Stimulated activated CD8-positive, alpha-beta memory T cell treated with anti-CD3 and anti-CD28 coated beads, Interleukin-7, amount 100 ng/mL, for 4 hours (primary cell): ENCODE measurements at regions not wholly inside any gene's neighbourhood (a gene's known extent, or its start where the extent isn't known, plus 50 kb on each side); places are given as distances from the start of the nearest gene placed in this dataset.

Experiments used
- DNase-seq, 2 donors: peaks; one replicate each; pipeline ENCODE4 v3.0.0-alpha.2; 2020; ENCODE audit warnings: low read depth in 2 of 2

DNA sequence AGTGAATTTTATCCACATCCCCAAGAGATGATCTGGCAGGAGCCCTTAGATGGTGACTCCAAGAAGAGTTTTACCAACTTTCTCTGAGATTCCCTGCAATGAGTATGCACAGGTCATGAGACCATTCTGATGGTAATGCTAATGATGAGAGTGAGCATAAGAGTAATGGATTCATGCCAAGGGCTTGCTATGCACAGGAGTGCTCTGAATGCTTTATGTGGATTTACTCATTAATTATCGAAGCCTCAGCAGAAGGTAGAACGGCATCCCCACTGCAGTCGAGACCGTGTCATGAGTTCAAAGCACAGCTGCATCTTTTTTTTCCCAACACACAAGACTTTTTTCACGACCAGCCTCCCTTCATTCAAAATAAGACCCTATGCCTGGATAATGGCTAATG lies 355.0 kb downstream of the RAB28 start:
- DNase-seq: no peak

DNA sequence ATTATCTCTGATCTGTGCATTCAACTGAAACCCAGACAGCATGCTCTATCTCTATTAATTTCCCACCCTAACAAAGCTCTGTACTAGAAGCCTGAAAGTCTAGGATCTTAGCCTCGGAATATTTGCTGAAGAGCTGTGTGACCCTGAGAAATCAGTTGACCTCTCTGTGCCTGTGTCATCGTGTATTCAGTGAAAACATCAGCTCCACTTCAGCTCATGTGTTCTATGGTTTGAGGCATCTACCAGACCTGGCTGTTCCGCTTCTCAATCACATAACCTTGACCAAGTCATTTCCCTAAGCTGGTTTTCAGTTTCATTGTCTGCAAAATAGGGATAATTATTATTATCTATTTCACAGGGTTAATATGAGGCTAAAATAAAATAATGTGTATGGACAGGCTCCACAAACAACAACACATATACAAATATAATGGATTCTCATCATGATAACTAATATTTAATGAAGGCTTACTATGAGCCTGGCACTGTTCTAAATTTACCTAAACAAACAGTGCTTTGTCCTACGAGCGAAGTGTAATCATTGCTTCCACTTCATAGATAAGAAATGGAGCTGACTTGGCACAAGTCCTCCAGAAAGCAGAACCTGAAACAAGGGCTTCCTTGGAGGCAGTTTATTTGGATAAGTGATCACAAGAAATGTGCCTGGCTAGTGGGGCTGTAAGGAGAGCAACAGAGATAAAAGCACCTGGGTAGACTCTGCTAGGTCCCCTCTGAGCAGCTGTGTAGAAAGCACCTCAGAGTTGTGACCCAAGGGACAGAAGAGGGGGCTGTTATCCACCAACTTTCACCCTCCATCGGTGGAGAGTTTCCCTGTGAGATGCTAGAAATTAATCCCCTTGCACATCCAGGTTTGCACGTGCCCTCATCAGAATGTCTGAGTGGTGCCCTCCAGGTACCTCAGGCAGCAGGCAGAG lies 356.9 kb downstream of the RAB28 start:
- DNase-seq: no peak

DNA sequence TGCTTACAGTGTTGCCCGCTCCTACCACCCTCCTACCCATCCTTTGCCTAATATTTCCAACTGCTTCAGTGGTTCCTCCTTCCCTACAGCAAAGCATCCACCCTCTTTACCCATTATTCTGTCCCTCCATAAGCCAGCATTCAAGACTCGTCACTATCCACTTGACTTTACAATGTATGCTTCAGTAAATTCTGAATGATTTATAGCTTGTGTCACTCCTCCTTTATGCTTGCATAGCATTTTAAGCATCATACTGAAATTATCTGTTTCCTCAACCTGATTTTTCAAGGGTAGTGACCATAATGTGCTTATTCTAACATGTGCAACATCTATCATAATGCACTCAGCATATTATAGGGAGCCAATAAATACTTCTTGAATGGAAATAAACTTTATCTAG lies 365.5 kb downstream of the RAB28 start:
- DNase-seq: no peak

DNA sequence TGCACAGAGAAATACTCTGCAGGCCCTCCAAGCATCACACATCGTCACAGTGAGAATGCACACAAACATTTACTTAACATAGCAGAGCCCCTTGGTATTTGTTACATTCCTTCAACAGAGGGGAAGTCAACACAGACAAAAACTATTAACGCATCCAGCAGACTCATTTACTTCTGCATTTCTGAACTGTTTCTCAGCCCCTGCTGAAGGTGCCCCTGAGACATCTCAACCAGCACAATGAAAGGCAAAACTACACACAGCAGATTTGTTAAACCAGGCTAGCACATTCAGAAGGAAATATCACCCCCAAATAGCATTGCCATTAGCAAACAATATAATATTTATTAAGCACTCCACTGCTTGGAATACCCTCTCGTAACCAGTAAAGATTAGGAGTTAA lies 367.0 kb downstream of the RAB28 start:
- DNase-seq: no peak

DNA sequence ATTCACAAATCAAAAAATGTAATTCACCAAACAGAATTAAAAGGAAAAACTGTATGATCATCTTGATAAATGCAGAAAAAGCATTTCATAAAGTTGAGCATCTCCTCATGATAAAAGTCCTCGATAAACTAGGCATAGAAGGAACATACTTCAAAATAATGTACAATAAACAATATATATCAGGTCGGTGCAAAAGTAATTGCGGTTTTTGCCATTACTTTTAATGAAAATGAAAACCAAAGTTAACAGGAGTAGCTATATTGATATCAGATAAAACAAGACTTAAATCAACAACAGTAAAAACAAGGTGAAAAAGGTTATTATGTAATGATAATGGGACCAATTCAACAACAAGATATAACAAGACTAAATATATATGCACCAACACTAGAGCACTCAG lies 372.1 kb downstream of the RAB28 start:
- DNase-seq: no peak

DNA sequence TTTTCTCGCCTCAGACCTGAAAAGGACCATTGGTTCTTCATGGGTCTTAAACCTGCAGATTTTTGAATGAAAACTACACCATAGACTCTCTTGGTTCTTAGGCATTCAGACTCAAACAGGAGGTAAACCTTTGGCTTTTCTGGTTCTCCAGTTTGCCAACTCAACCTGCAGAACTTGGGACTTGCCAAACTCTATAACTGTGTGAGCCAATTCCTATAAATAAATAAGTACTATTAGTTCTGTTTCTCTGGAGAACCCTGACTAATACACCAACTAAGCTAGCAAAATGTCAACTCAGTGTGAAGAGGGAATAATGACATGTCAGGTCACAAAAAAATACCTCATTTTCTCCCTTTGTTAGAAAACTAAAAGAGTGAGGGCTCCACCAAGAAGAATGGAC lies 374.6 kb downstream of the RAB28 start:
- no peak for DNase-seq

DNA sequence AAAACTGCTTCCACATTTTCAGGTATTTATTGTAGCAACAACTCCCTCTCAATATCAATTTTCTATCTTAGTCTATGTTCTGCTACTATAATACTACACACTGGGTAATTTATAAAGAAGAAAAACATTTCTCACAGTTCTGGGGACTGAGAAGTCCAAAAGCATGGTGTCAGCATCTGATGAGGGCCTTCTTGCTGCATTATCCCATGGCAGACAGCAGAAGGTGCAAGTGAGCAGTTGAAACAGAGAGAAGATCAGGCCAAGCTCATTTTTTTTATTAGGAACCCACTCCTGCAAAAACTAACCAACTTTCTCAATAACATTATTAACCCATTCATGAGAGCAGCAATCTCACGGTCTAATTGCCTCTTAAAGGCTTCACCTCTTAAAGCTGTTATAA lies 376.0 kb downstream of the RAB28 start:
- DNase-seq: no peak

DNA sequence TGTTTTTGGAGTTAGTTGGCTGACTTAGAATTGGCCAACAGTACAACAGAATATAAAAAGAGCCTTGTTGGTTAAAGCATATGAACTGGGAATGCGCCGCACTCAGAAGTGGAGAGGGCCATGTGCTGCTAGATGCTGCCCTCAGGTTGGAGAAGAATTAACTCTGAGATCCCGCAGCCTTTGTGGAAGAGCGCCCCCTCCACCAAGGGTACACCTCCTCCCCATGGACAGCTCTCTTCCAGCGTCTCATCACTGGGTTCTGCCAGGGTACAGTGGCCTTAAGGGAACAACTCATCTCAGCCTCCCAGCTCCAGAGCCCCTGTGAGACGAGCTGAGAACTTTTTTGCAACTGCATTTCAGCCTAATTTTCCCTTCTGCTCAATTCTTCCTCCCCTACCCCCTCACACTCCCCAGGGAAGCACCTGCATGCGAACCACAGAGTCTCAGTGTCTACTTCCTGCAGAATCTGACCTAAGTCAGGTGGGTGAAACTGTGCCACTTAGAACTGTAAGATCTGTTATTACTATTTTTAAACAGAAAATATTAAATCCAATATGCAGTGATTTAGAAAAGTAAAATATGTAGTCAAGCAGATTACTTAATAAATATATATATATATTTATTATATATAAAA lies 380.6 kb downstream of the RAB28 start:
- no peak for DNase-seq

DNA sequence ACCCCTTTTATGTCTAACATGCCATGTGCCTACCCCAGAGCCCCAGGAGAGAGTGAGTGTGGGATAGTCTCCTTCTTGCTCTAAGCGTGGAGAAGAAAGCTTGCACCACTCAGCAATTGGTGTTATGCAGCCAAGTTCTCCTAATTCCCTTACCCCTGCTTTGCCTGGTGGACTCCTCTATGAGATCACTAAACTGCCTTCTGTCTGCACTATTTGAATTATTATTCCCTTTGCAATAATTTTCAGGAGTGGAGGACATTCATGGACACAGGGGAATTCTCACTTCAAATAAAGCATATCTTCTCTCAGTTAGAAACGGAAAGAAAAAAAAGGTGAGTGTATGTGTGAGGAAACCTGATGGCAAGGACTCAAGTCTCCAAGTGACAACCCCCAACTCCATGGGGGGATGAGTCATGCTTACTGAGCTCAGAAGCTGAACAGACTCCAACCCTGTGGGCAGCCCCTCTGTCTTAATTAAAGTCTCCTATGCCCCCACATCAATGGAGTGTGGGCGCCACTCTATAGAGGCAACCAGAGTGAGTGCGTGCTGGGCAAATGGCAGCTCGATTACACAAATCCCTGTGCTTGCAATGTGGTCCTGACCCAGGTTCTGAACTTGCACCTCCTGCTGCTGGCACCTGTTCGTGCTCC lies 381.9 kb downstream of the RAB28 start:
- no peak for DNase-seq

DNA sequence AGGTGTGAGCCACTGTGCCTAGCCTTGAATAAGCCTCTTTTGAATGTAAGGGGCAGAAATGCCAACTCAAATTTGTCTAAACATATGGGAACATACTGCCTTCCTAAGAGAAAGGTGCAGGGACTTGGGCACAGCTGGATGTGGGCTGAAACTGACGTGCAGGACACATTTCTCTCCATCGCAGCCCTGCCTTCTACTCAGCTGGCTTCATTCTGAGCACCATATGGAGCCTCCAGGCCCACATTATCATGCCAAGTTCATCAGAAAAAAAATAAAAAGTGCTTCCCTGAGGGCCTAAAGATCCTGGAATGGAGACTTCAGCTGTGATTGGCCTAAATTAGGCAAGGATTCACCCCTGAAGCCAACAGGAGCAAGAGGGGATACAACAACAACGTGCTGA lies 386.2 kb downstream of the RAB28 start:
- DNase-seq: no peak

DNA sequence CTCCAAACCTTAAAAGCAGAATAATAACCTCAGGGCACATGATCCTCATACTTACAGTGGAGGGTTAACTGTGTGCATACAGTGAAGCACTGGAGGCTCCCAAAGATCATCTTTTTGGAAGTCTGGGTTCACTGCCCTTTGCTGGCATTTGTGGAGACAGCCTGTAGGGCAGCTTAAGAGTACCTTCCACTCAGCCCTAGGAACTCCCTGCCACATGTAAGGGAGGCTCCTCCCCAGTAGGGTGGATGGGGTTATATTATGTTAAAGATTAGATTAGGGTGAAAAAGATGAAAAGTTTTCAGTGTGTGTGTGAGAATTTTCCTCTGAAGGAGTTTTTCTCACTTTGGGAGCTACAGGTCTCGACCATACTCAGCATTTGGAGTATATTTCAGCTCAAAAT lies 388.4 kb downstream of the RAB28 start:
- no peak for DNase-seq

DNA sequence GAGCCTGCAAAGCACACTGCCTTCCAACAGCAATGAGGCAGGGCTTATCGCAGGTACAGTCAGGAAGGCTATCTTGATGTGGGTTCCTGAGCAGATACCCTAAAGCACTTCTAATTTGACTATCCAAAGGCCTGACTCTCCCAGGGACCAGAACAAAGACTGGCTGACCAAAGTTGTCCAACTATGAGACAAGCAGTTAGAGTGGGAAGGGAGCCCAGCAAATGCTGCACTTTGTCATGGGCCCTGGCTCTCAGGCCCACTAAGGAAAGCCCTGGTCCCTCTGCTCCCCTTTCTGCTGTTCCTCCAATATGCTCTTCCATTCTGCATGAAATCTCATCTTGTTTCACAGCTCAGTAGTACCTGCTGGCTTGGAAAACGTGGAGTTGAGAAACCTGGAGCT lies 391.0 kb downstream of the RAB28 start:
- DNase-seq: no peak

DNA sequence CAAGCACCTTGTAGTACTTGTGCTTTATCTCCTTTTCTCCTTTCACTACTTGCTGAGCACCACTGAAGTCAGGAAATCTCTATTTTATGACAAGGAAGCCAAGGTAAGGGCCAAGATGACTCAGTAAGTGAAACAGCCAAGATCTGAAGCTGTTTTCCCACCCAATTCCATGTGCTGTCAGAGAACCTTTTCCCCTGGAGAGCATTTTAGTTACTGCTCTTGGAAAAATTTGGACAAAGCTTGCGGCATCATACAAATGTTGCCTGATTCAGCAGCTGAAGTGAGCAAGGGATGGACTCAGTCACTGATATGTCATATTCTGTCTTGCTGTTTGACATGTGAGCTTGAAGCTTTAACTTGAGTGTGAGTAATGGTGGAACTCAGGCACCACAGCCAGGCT lies 391.4 kb downstream of the RAB28 start:
- no peak for DNase-seq

DNA sequence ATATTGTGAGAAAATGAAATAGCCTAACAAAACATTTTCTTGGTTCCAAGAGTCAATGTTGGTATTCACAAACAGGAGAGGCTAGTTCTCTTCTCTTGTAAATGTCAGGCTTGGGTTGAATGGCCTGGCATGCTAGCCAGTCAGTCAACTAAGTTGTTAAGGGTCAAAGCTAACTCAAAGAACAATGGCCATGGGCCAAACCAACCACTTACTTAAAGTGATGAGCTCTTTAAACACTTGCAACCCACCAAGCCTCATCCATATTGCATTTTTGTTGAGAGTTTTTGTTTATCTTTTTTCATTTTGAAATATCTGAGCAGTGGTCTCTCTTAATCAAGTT lies 394.5 kb downstream of the RAB28 start:
- no peak for DNase-seq

DNA sequence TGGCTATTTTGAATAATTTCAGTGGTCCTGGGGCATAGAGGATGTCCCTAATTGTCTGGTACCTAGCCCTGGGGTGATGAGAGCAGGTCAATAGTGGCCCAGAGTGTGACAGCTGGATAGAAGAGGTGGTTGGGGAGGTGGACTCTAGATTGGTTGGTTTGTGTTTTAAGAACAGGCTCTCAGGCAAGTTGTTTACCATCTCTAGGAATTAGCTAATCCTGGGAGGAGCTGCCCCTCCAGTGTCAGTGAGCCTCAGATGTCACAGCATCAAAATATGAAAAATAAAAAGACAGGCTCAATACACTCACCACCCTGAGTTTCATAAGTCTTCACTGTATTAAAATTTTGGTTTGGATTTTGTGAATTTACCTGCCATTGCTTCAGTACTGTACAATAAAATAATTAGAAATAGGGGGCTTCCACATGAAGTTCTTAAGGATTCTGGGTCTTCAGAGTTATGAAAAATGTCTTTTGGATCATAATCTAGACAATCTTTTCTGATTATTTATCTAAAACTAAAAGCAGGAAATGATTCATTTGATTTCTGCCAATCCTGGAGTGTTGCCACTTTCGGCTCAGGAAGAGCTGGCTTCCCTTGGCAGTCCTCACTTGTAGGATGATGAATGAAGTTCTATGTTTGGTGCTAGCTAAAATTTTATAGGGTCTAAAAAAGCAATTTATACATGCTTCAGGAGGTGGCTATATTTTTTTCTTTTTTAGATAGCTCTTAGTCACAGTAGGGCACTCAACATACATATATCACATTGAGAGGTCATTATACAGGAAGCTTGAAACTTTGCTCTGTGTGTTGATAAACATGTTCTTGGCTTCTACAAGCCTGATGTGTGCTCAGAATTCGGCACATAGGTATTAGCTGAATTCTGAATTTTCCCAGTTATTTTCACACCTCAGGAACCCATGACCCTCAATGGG lies 395.1 kb downstream of the RAB28 start:
- DNase-seq: no peak

DNA sequence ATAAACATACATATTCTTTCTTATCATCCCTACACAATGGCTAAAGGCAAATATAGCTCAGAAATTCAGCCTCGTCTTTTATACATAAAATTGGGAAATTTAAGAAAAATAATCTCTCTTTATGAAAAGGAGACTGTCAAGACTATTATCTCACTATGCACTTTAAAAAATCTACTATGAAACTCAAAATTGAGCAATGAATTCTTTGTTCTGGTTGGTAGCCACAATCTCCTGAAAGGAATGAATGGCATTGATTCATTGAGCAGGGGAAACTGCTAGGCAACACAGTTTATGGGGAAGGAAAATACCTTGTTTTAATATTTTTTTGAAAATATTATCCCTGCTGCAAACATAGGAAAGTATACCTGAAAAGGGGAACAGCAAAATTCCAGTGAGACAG lies 397.1 kb downstream of the RAB28 start:
- no peak for DNase-seq

DNA sequence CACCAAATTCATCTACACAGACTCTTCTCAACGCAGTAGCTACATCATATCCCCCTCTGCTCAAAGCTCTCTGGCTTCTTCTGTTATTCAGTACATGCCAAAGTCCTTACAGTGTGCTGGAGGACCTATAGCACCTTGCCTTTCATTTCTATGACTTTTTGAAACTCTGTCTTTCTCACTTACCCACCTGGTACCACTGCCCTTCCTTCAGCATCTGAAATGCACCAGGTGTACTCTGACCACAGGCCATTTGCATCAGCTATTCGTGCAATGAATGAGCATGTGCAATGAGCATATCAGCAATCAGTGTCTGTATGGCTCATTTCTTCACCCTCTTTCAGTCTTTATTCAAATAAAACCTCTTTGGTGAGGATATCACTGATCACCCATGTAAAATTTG lies 399.9 kb downstream of the RAB28 start:
- no peak for DNase-seq

DNA sequence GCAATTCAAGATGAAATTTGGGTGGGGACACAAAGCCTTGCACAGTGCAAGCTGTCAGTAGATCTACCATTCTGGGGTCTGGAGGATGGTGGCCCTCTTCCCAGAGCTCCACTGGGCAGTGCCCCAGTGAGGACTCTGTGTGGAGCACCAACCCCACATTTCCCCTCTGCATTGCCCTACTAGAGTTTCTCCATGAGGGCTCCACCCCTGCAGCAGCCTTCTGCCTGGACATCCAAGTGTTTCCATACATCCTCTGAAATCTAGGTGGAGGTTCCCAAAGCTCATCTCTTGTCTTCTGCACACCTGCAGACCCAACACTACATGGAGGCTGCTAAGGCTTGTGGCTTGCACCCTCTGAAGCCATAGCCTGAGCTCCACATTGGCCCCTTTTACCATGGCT lies 402.3 kb downstream of the RAB28 start:
- no peak for DNase-seq

DNA sequence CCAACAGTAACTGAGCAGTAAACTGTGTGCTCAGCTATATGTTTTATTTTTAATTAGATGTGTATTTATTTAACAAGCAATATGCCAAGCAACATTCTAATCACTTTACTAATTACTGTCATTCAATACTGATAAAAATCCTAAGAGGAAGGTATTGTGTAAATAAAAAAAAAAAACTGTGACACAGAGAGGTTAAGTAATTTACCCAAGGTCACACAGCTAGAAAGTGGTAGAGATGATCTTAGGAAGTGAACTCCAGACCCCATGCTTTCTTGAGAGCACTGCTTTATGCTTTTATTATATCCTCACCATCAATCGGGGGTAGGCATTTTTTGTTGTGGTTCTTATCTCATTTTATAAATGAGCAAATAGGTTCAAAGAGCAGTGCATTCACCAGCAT lies 417.1 kb downstream of the RAB28 start:
- DNase-seq: no peak

DNA sequence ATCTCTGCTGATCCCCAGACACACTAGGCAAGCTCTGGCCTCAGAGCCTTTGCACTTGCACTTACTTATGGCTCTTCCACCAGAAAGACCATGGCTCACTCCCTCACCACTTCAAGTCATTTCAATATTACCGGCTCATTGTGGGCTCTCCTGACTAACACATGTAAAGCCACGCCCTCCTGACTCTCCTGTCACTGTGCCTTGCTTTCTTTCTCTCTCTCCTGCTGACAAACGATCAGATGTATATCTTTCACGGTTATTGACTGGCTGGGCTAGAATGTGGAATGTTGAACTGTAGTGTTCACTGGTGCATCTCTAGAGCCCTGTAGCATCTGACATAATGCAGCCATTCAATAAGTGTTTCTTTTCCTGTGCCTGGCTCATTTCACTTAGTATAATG lies 425.1 kb downstream of the RAB28 start:
- no peak for DNase-seq

DNA sequence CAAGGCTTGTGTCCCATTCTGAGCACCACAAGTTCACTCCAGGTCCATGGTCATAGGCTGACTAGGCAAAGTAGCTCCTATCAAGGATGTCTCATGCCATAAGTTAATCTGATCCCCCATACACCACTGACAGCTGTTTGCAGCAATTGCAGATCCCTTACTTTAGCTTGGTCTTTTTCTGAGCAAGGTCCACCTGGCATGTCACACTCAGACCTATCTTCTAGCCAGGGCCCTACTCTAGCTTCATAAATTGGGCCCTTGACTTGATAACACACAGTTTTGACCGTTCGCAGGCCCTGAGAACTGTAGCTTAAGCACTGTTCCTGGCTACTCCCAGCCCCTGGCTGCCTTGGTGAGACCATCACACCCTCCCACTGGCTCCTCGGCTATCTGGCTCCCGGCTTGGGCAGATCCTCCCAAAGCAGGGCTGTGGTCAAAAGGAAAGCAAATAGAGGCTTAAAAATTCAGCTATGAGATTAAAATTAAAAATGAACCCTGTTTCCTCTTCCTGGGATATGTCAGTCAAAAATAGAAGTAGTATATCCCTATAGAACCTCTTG lies 427.4 kb downstream of the RAB28 start:
- no peak for DNase-seq
